WTC11 (cell line): ENCODE measurements at regions not wholly inside any gene's neighbourhood (a gene's known extent, or its start where the extent isn't known, plus 50 kb on each side); places are given as distances from the start of the nearest gene placed in this dataset.

Experiments
- ATAC-seq: fragments of 200-7000 bp; cut with Tn5 transposase; 2 replicates; pipeline ENCODE4 v1.10.0; 2021; ENCODE audit warnings: mild to moderate bottlenecking, moderate library complexity
- CTCF ChIA-PET: fragments of 300-600 bp; sonication (Branson Sonifier 250); formaldehyde crosslinking; loops from one replicate; lab custom pipeline; 2021; ENCODE audit warnings: antibody characterized with exemption; lab: Charles Lee
- POLR2A ChIA-PET: fragments of 350-600 bp; sonication (Branson Sonifier 250); formaldehyde crosslinking; loops from one replicate; lab custom pipeline; 2021; ENCODE audit warnings: antibody characterized with exemption; lab: Charles Lee
- DNase-seq: peaks from one replicate; pipeline ENCODE4 v3.0.0; 2021; ENCODE audit warnings: low spot score
- H3K27ac Mint-ChIP-seq: 2 replicates; pipeline ENCODE4 v1.8.0; 2021; ENCODE audit warnings: mixed read lengths
- H3K27me3 Mint-ChIP-seq: 2 replicates; pipeline ENCODE4 v1.8.0; 2021; ENCODE audit warnings: low read depth, mild to moderate bottlenecking, moderate library complexity, mixed read lengths
- H3K36me3 Mint-ChIP-seq: 2 replicates; pipeline ENCODE4 v1.8.0; 2021; ENCODE audit warnings: mixed read lengths
- H3K4me1 Mint-ChIP-seq: 2 replicates; pipeline ENCODE4 v1.8.0; 2022; ENCODE audit warnings: mixed read lengths
- H3K4me3 Mint-ChIP-seq: 2 replicates; pipeline ENCODE4 v1.8.0; 2021; ENCODE audit warnings: mild to moderate bottlenecking, moderate library complexity, mixed read lengths
- H3K9me3 Mint-ChIP-seq: 2 replicates; pipeline ENCODE4 v1.8.0; 2021; ENCODE audit warnings: mixed read lengths
- CDX4 ChIP-seq: fragments of 250-450 bp; sonication (Bioruptor Pico); IDR thresholded peaks from 2 replicates; pipeline ENCODE4 v1.9.0; 2021; ENCODE audit warnings: moderate library complexity, mild to moderate bottlenecking, inconsistent platforms, borderline replicate concordance
- CTCF ChIP-seq: fragments of 200-600 bp; IDR thresholded peaks from 2 replicates; pipeline ENCODE4 v1.8.0; 2022; ENCODE audit warnings: antibody characterized with exemption
- EMX1 ChIP-seq: fragments of 250-450 bp; sonication (Bioruptor Pico); IDR thresholded peaks from 2 replicates; pipeline ENCODE4 v1.8.0; 2021; ENCODE audit warnings: mild to moderate bottlenecking
- ERG ChIP-seq: fragments of 250-450 bp; sonication (Bioruptor Pico); IDR thresholded peaks from 2 replicates; pipeline ENCODE4 v1.8.0; 2021; ENCODE audit warnings: mild to moderate bottlenecking
- FOXJ3 ChIP-seq: sonication (generic); formaldehyde crosslinking; IDR thresholded peaks from 2 replicates; pipeline ENCODE4 v1.9.0; 2021; ENCODE audit warnings: missing genetic modification reagents, mild to moderate bottlenecking, borderline replicate concordance
- FOXK1 ChIP-seq: sonication (generic); formaldehyde crosslinking; IDR thresholded peaks from 2 replicates; pipeline ENCODE4 v1.8.0; 2022; ENCODE audit warnings: mild to moderate bottlenecking, moderate library complexity, missing genetic modification reagents
- GABPB1 ChIP-seq: sonication (generic); formaldehyde crosslinking; IDR thresholded peaks from 2 replicates; pipeline ENCODE4 v1.8.1; 2023; ENCODE audit warnings: mild to moderate bottlenecking, missing genetic modification reagents
- IRF2 ChIP-seq: sonication (generic); formaldehyde crosslinking; IDR thresholded peaks from 2 replicates; pipeline ENCODE4 v1.8.0; 2022; ENCODE audit warnings: low read depth, missing genetic modification reagents, borderline replicate concordance
- MLX ChIP-seq: sonication (generic); formaldehyde crosslinking; IDR thresholded peaks from 2 replicates; pipeline ENCODE4 v1.8.1; 2023; ENCODE audit warnings: mild to moderate bottlenecking, missing genetic modification reagents, moderate library complexity
- NFE2L1 ChIP-seq: sonication (generic); formaldehyde crosslinking; IDR thresholded peaks from 2 replicates; pipeline ENCODE4 v1.8.1; 2023; ENCODE audit warnings: missing genetic modification reagents
- SMAD3 ChIP-seq: sonication (generic); formaldehyde crosslinking; IDR thresholded peaks from 2 replicates; pipeline ENCODE4 v1.8.0; 2022; ENCODE audit warnings: missing genetic modification reagents, mild to moderate bottlenecking, borderline replicate concordance
- SMAD4 ChIP-seq: sonication (generic); formaldehyde crosslinking; IDR thresholded peaks from 2 replicates; pipeline ENCODE4 v1.8.0; 2022; ENCODE audit warnings: mild to moderate bottlenecking, missing genetic modification reagents
- TEAD4 ChIP-seq: sonication (generic); formaldehyde crosslinking; IDR thresholded peaks from 2 replicates; pipeline ENCODE4 v1.8.0; 2022; ENCODE audit warnings: mild to moderate bottlenecking, missing genetic modification reagents
- ZBTB21 ChIP-seq: sonication (generic); formaldehyde crosslinking; IDR thresholded peaks from 2 replicates; pipeline ENCODE4 v1.8.1; 2023; ENCODE audit warnings: mild to moderate bottlenecking, missing genetic modification reagents, borderline replicate concordance
- ZNF121 ChIP-seq: sonication (generic); formaldehyde crosslinking; IDR thresholded peaks from 2 replicates; pipeline ENCODE4 v1.8.0; 2023; ENCODE audit warnings: missing genetic modification reagents
- ZNF138 ChIP-seq: sonication (generic); formaldehyde crosslinking; conservative IDR thresholded peaks from 2 replicates; pipeline ENCODE4 v1.8.1; 2022; ENCODE audit warnings: mild to moderate bottlenecking, moderate library complexity, missing genetic modification reagents
- ZNF281 ChIP-seq: sonication (generic); formaldehyde crosslinking; IDR thresholded peaks from 2 replicates; pipeline ENCODE4 v1.8.0; 2023; ENCODE audit warnings: mild to moderate bottlenecking, missing genetic modification reagents
- ZNF512 ChIP-seq: sonication (generic); formaldehyde crosslinking; IDR thresholded peaks from 2 replicates; pipeline ENCODE4 v1.8.1; 2022; ENCODE audit warnings: missing genetic modification reagents, borderline replicate concordance
- TF ChIP-seq, protein P1 (sequence below): sonication (generic); formaldehyde crosslinking; IDR thresholded peaks from 2 replicates; pipeline ENCODE4 v1.8.1; 2023; ENCODE audit warnings: mild to moderate bottlenecking, missing genetic modification reagents, moderate library complexity
- TF ChIP-seq, protein P2 (sequence below): sonication (generic); formaldehyde crosslinking; IDR thresholded peaks from 2 replicates; pipeline ENCODE4 v1.8.1; 2023; ENCODE audit warnings: mild to moderate bottlenecking, moderate library complexity, missing genetic modification reagents
- TF ChIP-seq, protein P3 (sequence below): sonication (generic); formaldehyde crosslinking; IDR thresholded peaks from 2 replicates; pipeline ENCODE4 v1.8.1; 2023; ENCODE audit warnings: mild to moderate bottlenecking, missing genetic modification reagents

DNA sequence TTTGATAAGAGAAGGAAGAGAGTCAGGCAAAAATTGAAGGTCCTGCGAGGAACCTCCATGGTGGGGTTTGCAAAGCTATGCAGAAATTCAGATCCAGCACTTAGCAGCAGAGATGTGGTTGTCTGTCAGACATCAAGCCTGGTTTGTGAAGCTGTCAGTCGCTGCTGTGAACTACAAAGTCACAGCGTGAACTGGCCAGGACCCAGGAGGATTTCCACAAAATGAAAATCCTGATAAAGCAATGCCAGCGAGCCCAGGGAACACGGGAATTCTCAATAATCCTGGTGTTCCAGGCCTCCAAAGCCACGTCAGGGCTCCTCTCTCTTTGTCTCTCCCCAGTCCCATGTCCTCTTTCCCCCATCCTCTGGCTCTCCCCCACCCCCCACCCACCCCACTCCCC, 296.9 kb upstream of the GADL1 start:
- TF ChIP-seq ZNF121 (CRISPR knock-in tag): no peak
- TF ChIP-seq CTCF: no peak
- TF ChIP-seq ERG: no peak
- TF ChIP-seq, protein P1, sequence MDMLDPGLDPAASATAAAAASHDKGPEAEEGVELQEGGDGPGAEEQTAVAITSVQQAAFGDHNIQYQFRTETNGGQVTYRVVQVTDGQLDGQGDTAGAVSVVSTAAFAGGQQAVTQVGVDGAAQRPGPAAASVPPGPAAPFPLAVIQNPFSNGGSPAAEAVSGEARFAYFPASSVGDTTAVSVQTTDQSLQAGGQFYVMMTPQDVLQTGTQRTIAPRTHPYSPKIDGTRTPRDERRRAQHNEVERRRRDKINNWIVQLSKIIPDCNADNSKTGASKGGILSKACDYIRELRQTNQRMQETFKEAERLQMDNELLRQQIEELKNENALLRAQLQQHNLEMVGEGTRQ (CRISPR knock-in tag): no peak
- no peak for TF ChIP-seq GABPB1 (CRISPR knock-in tag)
- no peak for TF ChIP-seq TEAD4
- no peak for TF ChIP-seq SMAD3 (CRISPR knock-in tag)
- TF ChIP-seq ZNF138 (CRISPR knock-in tag): no peak
- no peak for TF ChIP-seq IRF2
- ChIA-PET POLR2A (no interaction called here), CTCF (no interaction called here)
- Mint-ChIP-seq H3K27me3 (no peaks in the 10 kb centered on the region; the same call in 1 of the 2 replicates), H3K4me3 (no peak overlapping the region), H3K9me3 (peaks cover 11% of the 10 kb centered on the region), H3K36me3 (no peaks in the 10 kb centered on the region), H3K27ac (no peak overlapping the region), H3K4me1 (peaks cover 2% of the 10 kb centered on the region; the same call in 1 of the 2 replicates)
- no peak for ATAC-seq
- no peak for DNase-seq

GRCh38 chr3:31193429-31193828, 299.0 kb upstream of the GADL1 start:
- Mint-ChIP-seq H3K4me1 (peaks cover 3% of the 10 kb centered on the region; the same call in 1 of the 2 replicates), H3K9me3 (peaks cover 11% of the 10 kb centered on the region), H3K36me3 (no peaks in the 10 kb centered on the region), H3K27me3 (no peaks in the 10 kb centered on the region; the same call in 1 of the 2 replicates), H3K4me3 (no peak overlapping the region), H3K27ac (no peak overlapping the region)
- DNase-seq: no peak
- POLR2A ChIA-PET: no interaction called here
- no peak for ATAC-seq
- CTCF ChIA-PET: no interaction called here
- TF ChIP-seq ZNF512 (no peak), FOXK1 (CRISPR knock-in tag) (no peak), NFE2L1 (CRISPR knock-in tag) (no peak), ERG (no peak), MLX (CRISPR knock-in tag) (no peak), EMX1 (CRISPR knock-in tag) (no peak), ZNF281 (CRISPR knock-in tag) (no peak), CDX4 (no peak), ZBTB21 (CRISPR knock-in tag) (no peak), FOXJ3 (no peak), ZNF121 (CRISPR knock-in tag) (no peak), SMAD4 (CRISPR knock-in tag) (no peak)
- TF ChIP-seq, protein P2, sequence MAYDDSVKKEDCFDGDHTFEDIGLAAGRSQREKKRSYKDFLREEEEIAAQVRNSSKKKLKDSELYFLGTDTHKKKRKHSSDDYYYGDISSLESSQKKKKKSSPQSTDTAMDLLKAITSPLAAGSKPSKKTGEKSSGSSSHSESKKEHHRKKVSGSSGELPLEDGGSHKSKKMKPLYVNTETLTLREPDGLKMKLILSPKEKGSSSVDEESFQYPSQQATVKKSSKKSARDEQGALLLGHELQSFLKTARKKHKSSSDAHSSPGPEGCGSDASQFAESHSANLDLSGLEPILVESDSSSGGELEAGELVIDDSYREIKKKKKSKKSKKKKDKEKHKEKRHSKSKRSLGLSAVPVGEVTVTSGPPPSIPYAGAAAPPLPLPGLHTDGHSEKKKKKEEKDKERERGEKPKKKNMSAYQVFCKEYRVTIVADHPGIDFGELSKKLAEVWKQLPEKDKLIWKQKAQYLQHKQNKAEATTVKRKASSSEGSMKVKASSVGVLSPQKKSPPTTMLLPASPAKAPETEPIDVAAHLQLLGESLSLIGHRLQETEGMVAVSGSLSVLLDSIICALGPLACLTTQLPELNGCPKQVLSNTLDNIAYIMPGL (CRISPR knock-in tag): no peak
- TF ChIP-seq, protein P3, sequence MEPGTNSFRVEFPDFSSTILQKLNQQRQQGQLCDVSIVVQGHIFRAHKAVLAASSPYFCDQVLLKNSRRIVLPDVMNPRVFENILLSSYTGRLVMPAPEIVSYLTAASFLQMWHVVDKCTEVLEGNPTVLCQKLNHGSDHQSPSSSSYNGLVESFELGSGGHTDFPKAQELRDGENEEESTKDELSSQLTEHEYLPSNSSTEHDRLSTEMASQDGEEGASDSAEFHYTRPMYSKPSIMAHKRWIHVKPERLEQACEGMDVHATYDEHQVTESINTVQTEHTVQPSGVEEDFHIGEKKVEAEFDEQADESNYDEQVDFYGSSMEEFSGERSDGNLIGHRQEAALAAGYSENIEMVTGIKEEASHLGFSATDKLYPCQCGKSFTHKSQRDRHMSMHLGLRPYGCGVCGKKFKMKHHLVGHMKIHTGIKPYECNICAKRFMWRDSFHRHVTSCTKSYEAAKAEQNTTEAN: no peak
